ENCODE measurements at regions not wholly inside any gene's neighbourhood (a gene's known extent, or its start where the extent isn't known, plus 50 kb on each side); places are given as distances from the start of the nearest gene placed in this dataset.
"Not testable (repeated sequence)": the region's sequence is repeated elsewhere in the genome, so short reads cannot be mapped to it uniquely, and the experiment has no call there.

- DNase-seq (ENCODE audit: insufficient read length, low spot score) (no peak), FAIRE-seq (no peak)
- TF ChIP-seq CTCF (IDR thresholded peaks at IDR 0.05; ENCODE audit: insufficient read depth, missing control alignments) = no peak
Observed at GRCh38 chr20:55538261-55538908, 466.9 kb downstream of the CBLN4 start.

- no peak for TF ChIP-seq CTCF (IDR thresholded peaks at IDR 0.05; ENCODE audit: insufficient read depth, missing control alignments)
- DNase-seq (ENCODE audit: insufficient read length, low spot score) (no peak), FAIRE-seq (no peak)
Observed at GRCh38 chr20:55535366-55535765, 470.0 kb downstream of the CBLN4 start.

GRCh38 chr20:55533632-55534031, 471.7 kb downstream of the CBLN4 start:
- no peak for TF ChIP-seq CTCF (IDR thresholded peaks at IDR 0.05; ENCODE audit: insufficient read depth, missing control alignments)
- no peak for FAIRE-seq
- no peak for DNase-seq (ENCODE audit: insufficient read length, low spot score)

- no peak for TF ChIP-seq CTCF (IDR thresholded peaks at IDR 0.05; ENCODE audit: insufficient read depth, missing control alignments)
- DNase-seq (ENCODE audit: insufficient read length, low spot score) (no peak), FAIRE-seq (no peak)
Observed at GRCh38 chr20:55530763-55531162, 474.6 kb downstream of the CBLN4 start.

- FAIRE-seq = no peak
- no peak for TF ChIP-seq CTCF (IDR thresholded peaks at IDR 0.05; ENCODE audit: insufficient read depth, missing control alignments)
- DNase-seq (ENCODE audit: insufficient read length, low spot score) = no peak
Observed at GRCh38 chr20:55528482-55528881, 476.8 kb downstream of the CBLN4 start.

- FAIRE-seq = no peak
- no peak for DNase-seq (ENCODE audit: insufficient read length, low spot score)
Observed at GRCh38 chr20:55522296-55522815, 483.0 kb downstream of the CBLN4 start.

GRCh38 chr20:55517584-55517983, 487.7 kb downstream of the CBLN4 start:
- not testable (repeated sequence) for FAIRE-seq; DNase-seq (ENCODE audit: insufficient read length, low spot score)

More at GRCh38 chr20:55522296-55522815, 483.0 kb downstream of the CBLN4 start:
- TF ChIP-seq CTCF (IDR thresholded peaks at IDR 0.05; ENCODE audit: insufficient read depth, missing control alignments) = no peak

All from D721Med (cell line).